Endodermal cell (in vitro differentiated cells): ENCODE measurements at regions not wholly inside any gene's neighbourhood (a gene's known extent, or its start where the extent isn't known, plus 50 kb on each side); places are given as distances from the start of the nearest gene placed in this dataset.
A peak's percentile ranks its signal among the peaks of the same experiment; 100 is the strongest.
"Not testable (repeated sequence)": the region's sequence is repeated elsewhere in the genome, so short reads cannot be mapped to it uniquely, and the experiment has no call there.

Source experiments
- DNase-seq: peaks from one replicate; pipeline ENCODE4 v3.0.0-alpha.2; 2017
- H3K27ac ChIP-seq: 2 replicates; pipeline ENCODE4 v1.5.1; 2013; ENCODE audit warnings: mild to moderate bottlenecking, low read depth, low read length, moderate library complexity
- H3K27me3 ChIP-seq: 2 replicates; pipeline ENCODE4 v1.6.1; 2013; ENCODE audit warnings: mild to moderate bottlenecking, low read length, moderate library complexity; ENCODE audit not compliant: insufficient read depth, control insufficient read depth, poor library complexity, severe bottlenecking
- H3K36me3 ChIP-seq: 2 replicates; pipeline ENCODE4 v1.7.0; 2013; ENCODE audit warnings: mild to moderate bottlenecking, low read length, moderate library complexity; ENCODE audit not compliant: control insufficient read depth, insufficient read depth
- H3K4me1 ChIP-seq: one replicate; pipeline ENCODE4 v1.7.0; 2013; ENCODE audit warnings: low read length; ENCODE audit not compliant: control insufficient read depth, insufficient read depth
- H3K4me3 ChIP-seq: 2 replicates; pipeline ENCODE4 v1.5.1; 2013; ENCODE audit warnings: mild to moderate bottlenecking, low read length, moderate library complexity
- H3K9ac ChIP-seq: 2 replicates; pipeline ENCODE4 v1.6.1; 2013; ENCODE audit warnings: mild to moderate bottlenecking, low read length, moderate library complexity; ENCODE audit not compliant: poor library complexity, severe bottlenecking; ENCODE audit errors: extremely low read depth
- H3K9me3 ChIP-seq: 2 replicates; pipeline ENCODE4 v1.6.1; 2013; ENCODE audit warnings: mild to moderate bottlenecking, low read length, moderate library complexity; ENCODE audit not compliant: control insufficient read depth
- H3K27ac Mint-ChIP-seq: 2 replicates; pipeline ENCODE4 v1.8.0; 2020; ENCODE audit warnings: mixed read lengths
- H3K27me3 Mint-ChIP-seq: 2 replicates; pipeline ENCODE4 v1.8.0; 2021; ENCODE audit warnings: mild to moderate bottlenecking, mixed read lengths; ENCODE audit not compliant: insufficient read depth
- H3K36me3 Mint-ChIP-seq: 2 replicates; pipeline ENCODE4 v1.8.0; 2020; ENCODE audit warnings: low read depth, mixed read lengths
- H3K4me1 Mint-ChIP-seq: 2 replicates; pipeline ENCODE4 v1.8.0; 2020; ENCODE audit warnings: mixed read lengths
- H3K4me3 Mint-ChIP-seq: 2 replicates; pipeline ENCODE4 v1.8.0; 2020; ENCODE audit warnings: mild to moderate bottlenecking, moderate library complexity, mixed read lengths
- H3K9me3 Mint-ChIP-seq: 2 replicates; pipeline ENCODE4 v1.8.0; 2020; ENCODE audit warnings: mild to moderate bottlenecking, mixed read lengths
- WGBS, 2 experiments: methylation state at CpG; one replicate each; pipeline versions ENCODE4 v1.1.5 to v1.1.7; 2013; ENCODE audit warnings: missing lambda C conversion rate in 2 of 2, mixed read lengths in 1 of 2; ENCODE audit not compliant: insufficient coverage in 1 of 2, insufficient read length in 1 of 2; 5-methylcytosine and 5-hydroxymethylcytosine counted together
- TF ChIP-seq, protein P1 (sequence below): fragments of 200-600 bp; sonication (generic); conservative IDR thresholded peaks from 2 replicates; pipeline ENCODE4 v1.5.0; 2021; ENCODE audit warnings: antibody characterized with exemption, mild to moderate bottlenecking

GRCh38 chr2:216752855-216753505 is 57.6 kb upstream of the IGFBP5 start:
- Mint-ChIP-seq H3K27ac (no peak overlapping the region), H3K27me3 (peaks cover 72% of the 10 kb centered on the region), H3K4me1 (peaks cover 13% of the 10 kb centered on the region), H3K4me3 (no peak overlapping the region), H3K36me3 (no peaks in the 10 kb centered on the region), H3K9me3 (peaks cover 8% of the 10 kb centered on the region)
- Histone ChIP-seq H3K27me3 (no peaks in the 10 kb centered on the region), H3K9me3 (peaks cover 5% of the 10 kb centered on the region), H3K4me3 (no peak overlapping the region), H3K4me1 (peaks cover 2% of the 10 kb centered on the region), H3K9ac (no peak overlapping the region), H3K36me3 (no peaks in the 10 kb centered on the region), H3K27ac (no peak overlapping the region)
- TF ChIP-seq, protein P1, sequence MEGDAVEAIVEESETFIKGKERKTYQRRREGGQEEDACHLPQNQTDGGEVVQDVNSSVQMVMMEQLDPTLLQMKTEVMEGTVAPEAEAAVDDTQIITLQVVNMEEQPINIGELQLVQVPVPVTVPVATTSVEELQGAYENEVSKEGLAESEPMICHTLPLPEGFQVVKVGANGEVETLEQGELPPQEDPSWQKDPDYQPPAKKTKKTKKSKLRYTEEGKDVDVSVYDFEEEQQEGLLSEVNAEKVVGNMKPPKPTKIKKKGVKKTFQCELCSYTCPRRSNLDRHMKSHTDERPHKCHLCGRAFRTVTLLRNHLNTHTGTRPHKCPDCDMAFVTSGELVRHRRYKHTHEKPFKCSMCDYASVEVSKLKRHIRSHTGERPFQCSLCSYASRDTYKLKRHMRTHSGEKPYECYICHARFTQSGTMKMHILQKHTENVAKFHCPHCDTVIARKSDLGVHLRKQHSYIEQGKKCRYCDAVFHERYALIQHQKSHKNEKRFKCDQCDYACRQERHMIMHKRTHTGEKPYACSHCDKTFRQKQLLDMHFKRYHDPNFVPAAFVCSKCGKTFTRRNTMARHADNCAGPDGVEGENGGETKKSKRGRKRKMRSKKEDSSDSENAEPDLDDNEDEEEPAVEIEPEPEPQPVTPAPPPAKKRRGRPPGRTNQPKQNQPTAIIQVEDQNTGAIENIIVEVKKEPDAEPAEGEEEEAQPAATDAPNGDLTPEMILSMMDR = no peak
- 93 to 100% methylated on average over 2 of the region's 2 CpGs for WGBS, 2 experiments
- peak; percentile 13 for DNase-seq

- not testable (repeated sequence) for H3K9ac ChIP-seq, H3K36me3 Mint-ChIP-seq, H3K4me3 ChIP-seq, H3K4me3 Mint-ChIP-seq, H3K4me1 ChIP-seq, H3K27me3 ChIP-seq, DNase-seq, H3K9me3 ChIP-seq, H3K36me3 ChIP-seq, H3K27ac ChIP-seq, H3K27ac Mint-ChIP-seq
- Mint-ChIP-seq H3K27me3 (peaks cover 66% of the 10 kb centered on the region), H3K4me1 (peaks cover 13% of the 10 kb centered on the region), H3K9me3 (peaks cover 18% of the 10 kb centered on the region)
Measured at GRCh38 chr2:216750750-216751149, 55.4 kb upstream of the IGFBP5 start.

- not testable (repeated sequence) for H3K4me3 ChIP-seq, H3K27me3 ChIP-seq, H3K36me3 Mint-ChIP-seq, H3K36me3 ChIP-seq, H3K9ac ChIP-seq, H3K4me3 Mint-ChIP-seq, H3K9me3 ChIP-seq, H3K27ac ChIP-seq, H3K27ac Mint-ChIP-seq, H3K4me1 ChIP-seq
- 91 to 100% methylated on average over 2 to 5 of the region's 5 CpGs for WGBS, 2 experiments
- peak; percentile 69 for DNase-seq
- H3K4me1 Mint-ChIP-seq = peaks cover 13% of the 10 kb centered on the region
- TF ChIP-seq, protein P1 = peak; percentile 62
- H3K27me3 Mint-ChIP-seq = peaks cover 46% of the 10 kb centered on the region
- peaks cover 20% of the 10 kb centered on the region for H3K9me3 Mint-ChIP-seq
Measured at GRCh38 chr2:216746268-216746667, 50.9 kb upstream of the IGFBP5 start.

DNA sequence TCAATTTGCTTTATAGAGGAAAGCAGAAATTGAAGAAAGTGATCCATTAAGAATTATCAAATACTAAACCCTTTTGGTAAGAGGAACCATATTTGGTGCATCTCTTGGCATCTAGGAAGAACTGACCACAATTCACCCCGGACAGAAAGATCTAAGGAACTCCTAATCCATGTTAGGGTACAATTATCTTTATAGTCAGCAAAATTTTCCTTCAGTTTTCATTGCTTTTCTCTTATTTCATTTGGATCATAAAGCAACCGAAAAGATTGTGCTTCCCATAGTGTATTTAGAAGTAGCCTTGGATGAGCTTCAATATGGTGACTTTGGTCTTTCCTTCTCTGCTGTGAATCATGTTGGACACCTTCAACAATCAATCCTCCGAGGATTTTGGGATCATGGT is 50.1 kb upstream of the IGFBP5 start:
- DNase-seq = no peak
- Histone ChIP-seq H3K4me3 (no peak overlapping the region), H3K27me3 (no peaks in the 10 kb centered on the region), H3K9ac (no peak overlapping the region), H3K36me3 (no peaks in the 10 kb centered on the region), H3K4me1 (no peaks in the 10 kb centered on the region), H3K27ac (no peak overlapping the region), H3K9me3 (peaks cover 5% of the 10 kb centered on the region)
- 78 to 98% methylated on average over 2 to 3 of the region's 3 CpGs for WGBS, 2 experiments
- peaks cover 20% of the 10 kb centered on the region for H3K9me3 Mint-ChIP-seq
- peaks cover 42% of the 10 kb centered on the region for H3K27me3 Mint-ChIP-seq
- peaks cover 8% of the 10 kb centered on the region for H3K4me1 Mint-ChIP-seq
- no peaks in the 10 kb centered on the region for H3K36me3 Mint-ChIP-seq
- no peak overlapping the region for H3K4me3 Mint-ChIP-seq
- H3K27ac Mint-ChIP-seq = no peak overlapping the region
- TF ChIP-seq, protein P1 = no peak
